SK-N-SH treated with all-trans-retinoic acid at 6 μM for 48 hours (cell line): ENCODE measurements at regions not wholly inside any gene's neighbourhood (a gene's known extent, or its start where the extent isn't known, plus 50 kb on each side); places are given as distances from the start of the nearest gene placed in this dataset.

Source experiments
- ATAC-seq: fragments of 200-7000 bp; cut with Tn5 transposase; 3 replicates; pipeline ENCODE4 v1.9.1; 2020; ENCODE audit warnings: mild to moderate bottlenecking, moderate library complexity
- ARNTL ChIP-seq: fragments of 450-650 bp; formaldehyde crosslinking; IDR thresholded peaks from 2 replicates; pipeline ENCODE4 v1.5.0; 2020; ENCODE audit warnings: low read depth, mild to moderate bottlenecking, moderate library complexity, borderline replicate concordance
- BACH2 ChIP-seq: fragments of 250-450 bp; sonication (Bioruptor Pico); IDR thresholded peaks from 2 replicates; pipeline ENCODE4 v1.9.0; 2021; ENCODE audit warnings: mild to moderate bottlenecking, borderline replicate concordance
- CREB5 ChIP-seq: fragments of 250-450 bp; sonication (Bioruptor Pico); IDR thresholded peaks from 2 replicates; pipeline ENCODE4 v1.5.1; 2020; ENCODE audit warnings: low read depth, mild to moderate bottlenecking, moderate library complexity
- CSDC2 ChIP-seq: fragments of 250-450 bp; sonication (Bioruptor Pico); IDR thresholded peaks from 2 replicates; pipeline ENCODE4 v1.5.0; 2020; ENCODE audit warnings: mild to moderate bottlenecking, moderate library complexity
- ISL1 ChIP-seq: fragments of 250-450 bp; sonication (Bioruptor Pico); IDR thresholded peaks from 2 replicates; pipeline ENCODE4 v2.1.2; 2022; ENCODE audit warnings: mild to moderate bottlenecking, moderate library complexity
- OSR1 ChIP-seq: fragments of 250-450 bp; sonication (Bioruptor Pico); IDR thresholded peaks from 2 replicates; pipeline ENCODE4 v1.8.0; 2022; ENCODE audit warnings: moderate library complexity, mild to moderate bottlenecking, inconsistent platforms
- PATZ1 ChIP-seq: fragments of 250-450 bp; sonication (Bioruptor Pico); IDR thresholded peaks from 2 replicates; pipeline ENCODE4 v1.8.0; 2020; ENCODE audit warnings: mild to moderate bottlenecking, moderate library complexity, borderline replicate concordance
- PPARA ChIP-seq: fragments of 250-450 bp; sonication (Bioruptor Pico); IDR thresholded peaks from 2 replicates; pipeline ENCODE4 v1.5.0; 2020; ENCODE audit warnings: mild to moderate bottlenecking, borderline replicate concordance
- RARB ChIP-seq: fragments of 250-450 bp; sonication (Bioruptor Pico); IDR thresholded peaks from 2 replicates; pipeline ENCODE4 v1.8.0; 2021; ENCODE audit warnings: mild to moderate bottlenecking, moderate library complexity
- SNAI2 ChIP-seq: fragments of 250-450 bp; sonication (Bioruptor Pico); IDR thresholded peaks from 2 replicates; pipeline ENCODE4 v1.5.0; 2020; ENCODE audit warnings: mild to moderate bottlenecking, moderate library complexity
- TCF4 ChIP-seq: fragments of 250-450 bp; sonication (Bioruptor Pico); IDR thresholded peaks from 2 replicates; pipeline ENCODE4 v1.8.0; 2021; ENCODE audit warnings: mild to moderate bottlenecking, moderate library complexity, borderline replicate concordance
- TOX ChIP-seq: fragments of 250-450 bp; sonication (Bioruptor Pico); IDR thresholded peaks from 2 replicates; pipeline ENCODE4 v1.8.0; 2021; ENCODE audit warnings: mild to moderate bottlenecking, moderate library complexity, borderline replicate concordance
- TSHZ2 ChIP-seq: fragments of 250-450 bp; sonication (Bioruptor Pico); IDR thresholded peaks from 2 replicates; pipeline ENCODE4 v1.5.0; 2020; ENCODE audit warnings: mild to moderate bottlenecking, moderate library complexity
- ZC3H10 ChIP-seq: fragments of 250-450 bp; sonication (Bioruptor Pico); IDR thresholded peaks from 2 replicates; pipeline ENCODE4 v1.5.1; 2021; ENCODE audit warnings: mild to moderate bottlenecking, moderate library complexity
- ZFP3 ChIP-seq: fragments of 250-450 bp; sonication (Bioruptor Pico); IDR thresholded peaks from 2 replicates; pipeline ENCODE4 v1.5.0; 2020; ENCODE audit warnings: mild to moderate bottlenecking, moderate library complexity
- ZFP30 ChIP-seq: fragments of 450-650 bp; formaldehyde crosslinking; IDR thresholded peaks from 2 replicates; pipeline ENCODE4 v1.5.0; 2022; ENCODE audit warnings: mild to moderate bottlenecking, moderate library complexity
- ZNF565 ChIP-seq: fragments of 450-650 bp; formaldehyde crosslinking; conservative IDR thresholded peaks from 2 replicates; pipeline ENCODE4 v1.5.0; 2020; ENCODE audit warnings: low read depth, mild to moderate bottlenecking, moderate library complexity
- ZNF70 ChIP-seq: fragments of 450-650 bp; formaldehyde crosslinking; IDR thresholded peaks from 2 replicates; pipeline ENCODE4 v1.5.0; 2020; ENCODE audit warnings: mild to moderate bottlenecking, moderate library complexity
- ZNF8 ChIP-seq: fragments of 450-650 bp; formaldehyde crosslinking; IDR thresholded peaks from 2 replicates; pipeline ENCODE4 v1.5.0; 2020; ENCODE audit warnings: mild to moderate bottlenecking, moderate library complexity
- TF ChIP-seq, protein P1 (sequence below): fragments of 250-450 bp; sonication (Bioruptor Pico); IDR thresholded peaks from 2 replicates; pipeline ENCODE4 v1.8.0; 2021; ENCODE audit warnings: low read depth, mild to moderate bottlenecking, moderate library complexity, borderline replicate concordance
- TF ChIP-seq, protein P2 (sequence below): fragments of 250-450 bp; sonication (Bioruptor Pico); IDR thresholded peaks from 2 replicates; pipeline ENCODE4 v1.5.1; 2021; ENCODE audit warnings: mild to moderate bottlenecking, moderate library complexity

DNA sequence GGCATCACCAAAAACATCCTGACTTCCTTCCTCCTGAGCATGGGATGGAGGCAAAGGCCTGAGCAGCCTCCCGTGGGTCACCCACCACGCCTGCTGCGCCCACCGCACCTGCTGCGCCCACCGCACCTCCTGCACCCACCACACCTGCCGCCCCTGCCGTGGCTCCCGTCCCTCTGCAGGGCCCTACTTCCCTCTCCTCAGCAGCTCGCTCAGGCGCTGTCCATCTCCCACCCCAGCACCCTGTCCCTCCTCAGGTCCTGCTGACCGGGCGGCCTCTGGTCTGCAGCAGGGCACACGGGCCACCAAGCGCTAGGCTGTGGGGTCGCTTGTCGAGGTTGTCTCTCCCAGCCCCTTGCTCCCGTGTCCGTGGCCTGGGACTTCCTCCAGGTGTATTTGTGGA lies 72.7 kb upstream of the SLCO4A1 start:
- ATAC-seq = no peak
- no peak for TF ChIP-seq CSDC2 (CRISPR knock-in tag)
- TF ChIP-seq ZFP30 (CRISPR knock-in tag) = no peak
- no peak for TF ChIP-seq PPARA (CRISPR knock-in tag)
- no peak for TF ChIP-seq OSR1 (CRISPR knock-in tag)
- no peak for TF ChIP-seq ZC3H10 (CRISPR knock-in tag)
- no peak for TF ChIP-seq PATZ1 (CRISPR knock-in tag)
- no peak for TF ChIP-seq CREB5
- no peak for TF ChIP-seq RARB
- TF ChIP-seq SNAI2 (CRISPR knock-in tag) = no peak
- TF ChIP-seq, protein P1, sequence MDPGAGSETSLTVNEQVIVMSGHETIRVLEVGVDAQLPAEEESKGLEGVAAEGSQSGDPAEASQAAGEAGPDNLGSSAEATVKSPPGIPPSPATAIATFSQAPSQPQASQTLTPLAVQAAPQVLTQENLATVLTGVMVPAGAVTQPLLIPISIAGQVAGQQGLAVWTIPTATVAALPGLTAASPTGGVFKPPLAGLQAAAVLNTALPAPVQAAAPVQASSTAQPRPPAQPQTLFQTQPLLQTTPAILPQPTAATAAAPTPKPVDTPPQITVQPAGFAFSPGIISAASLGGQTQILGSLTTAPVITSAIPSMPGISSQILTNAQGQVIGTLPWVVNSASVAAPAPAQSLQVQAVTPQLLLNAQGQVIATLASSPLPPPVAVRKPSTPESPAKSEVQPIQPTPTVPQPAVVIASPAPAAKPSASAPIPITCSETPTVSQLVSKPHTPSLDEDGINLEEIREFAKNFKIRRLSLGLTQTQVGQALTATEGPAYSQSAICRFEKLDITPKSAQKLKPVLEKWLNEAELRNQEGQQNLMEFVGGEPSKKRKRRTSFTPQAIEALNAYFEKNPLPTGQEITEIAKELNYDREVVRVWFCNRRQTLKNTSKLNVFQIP = no peak
- TF ChIP-seq ZNF565 = no peak
- TF ChIP-seq TSHZ2 = no peak
- no peak for TF ChIP-seq ZNF8

GRCh38 chr20:62570403-62570802 lies 71.9 kb upstream of the SLCO4A1 start:
- no peak for TF ChIP-seq TOX (CRISPR knock-in tag)
- no peak for TF ChIP-seq ZNF565
- no peak for TF ChIP-seq ZNF70
- no peak for TF ChIP-seq RARB
- TF ChIP-seq ZFP3 = no peak
- TF ChIP-seq ZFP30 (CRISPR knock-in tag) = no peak
- no peak for TF ChIP-seq SNAI2 (CRISPR knock-in tag)
- TF ChIP-seq PATZ1 (CRISPR knock-in tag) = no peak
- TF ChIP-seq CREB5 = no peak
- no peak for TF ChIP-seq TSHZ2
- no peak for TF ChIP-seq PPARA (CRISPR knock-in tag)
- no peak for TF ChIP-seq ARNTL
- no peak for TF ChIP-seq ISL1 (CRISPR knock-in tag)
- TF ChIP-seq, protein P2, sequence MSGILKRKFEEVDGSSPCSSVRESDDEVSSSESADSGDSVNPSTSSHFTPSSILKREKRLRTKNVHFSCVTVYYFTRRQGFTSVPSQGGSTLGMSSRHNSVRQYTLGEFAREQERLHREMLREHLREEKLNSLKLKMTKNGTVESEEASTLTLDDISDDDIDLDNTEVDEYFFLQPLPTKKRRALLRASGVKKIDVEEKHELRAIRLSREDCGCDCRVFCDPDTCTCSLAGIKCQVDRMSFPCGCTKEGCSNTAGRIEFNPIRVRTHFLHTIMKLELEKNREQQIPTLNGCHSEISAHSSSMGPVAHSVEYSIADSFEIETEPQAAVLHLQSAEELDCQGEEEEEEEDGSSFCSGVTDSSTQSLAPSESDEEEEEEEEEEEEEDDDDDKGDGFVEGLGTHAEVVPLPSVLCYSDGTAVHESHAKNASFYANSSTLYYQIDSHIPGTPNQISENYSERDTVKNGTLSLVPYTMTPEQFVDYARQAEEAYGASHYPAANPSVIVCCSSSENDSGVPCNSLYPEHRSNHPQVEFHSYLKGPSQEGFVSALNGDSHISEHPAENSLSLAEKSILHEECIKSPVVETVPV (CRISPR knock-in tag) = no peak
- TF ChIP-seq TCF4 = no peak
- no peak for TF ChIP-seq CSDC2 (CRISPR knock-in tag)
- TF ChIP-seq, protein P1 = no peak
- TF ChIP-seq OSR1 (CRISPR knock-in tag) = no peak
- TF ChIP-seq ZC3H10 (CRISPR knock-in tag) = no peak
- TF ChIP-seq BACH2 (CRISPR knock-in tag) = no peak
- ATAC-seq = no peak
